SKM-1 treated with dmso at 0.1 percent for 144 hours (cell line): ENCODE measurements at regions not wholly inside any gene's neighbourhood (a gene's known extent, or its start where the extent isn't known, plus 50 kb on each side); places are given as distances from the start of the nearest gene placed in this dataset.

Experiments
- DNase-seq: peaks from one replicate; lab custom pipeline; 2025; ENCODE audit not compliant: unreplicated experiment; lab: John Stamatoyannopoulos, UW

DNA sequence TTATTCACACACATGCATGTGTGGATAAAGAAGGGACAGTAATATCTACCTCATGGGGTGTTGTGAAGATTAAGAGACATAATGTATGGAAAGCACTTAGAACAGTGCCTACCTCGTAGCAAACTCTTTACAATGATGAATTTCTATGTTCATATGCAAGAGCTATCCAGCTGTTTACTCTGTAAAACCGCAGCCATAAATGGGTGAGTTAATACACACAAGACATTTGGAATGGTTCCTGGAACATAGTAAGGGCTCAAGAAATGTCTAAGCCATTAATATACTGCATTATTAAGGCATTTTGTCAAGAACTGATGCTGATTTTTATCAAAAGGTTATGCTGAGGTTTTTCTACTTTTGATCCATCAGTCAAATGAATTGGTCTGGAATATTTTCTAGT, 1076.2 kb downstream of the TSN start:
- DNase-seq = no peak

DNA sequence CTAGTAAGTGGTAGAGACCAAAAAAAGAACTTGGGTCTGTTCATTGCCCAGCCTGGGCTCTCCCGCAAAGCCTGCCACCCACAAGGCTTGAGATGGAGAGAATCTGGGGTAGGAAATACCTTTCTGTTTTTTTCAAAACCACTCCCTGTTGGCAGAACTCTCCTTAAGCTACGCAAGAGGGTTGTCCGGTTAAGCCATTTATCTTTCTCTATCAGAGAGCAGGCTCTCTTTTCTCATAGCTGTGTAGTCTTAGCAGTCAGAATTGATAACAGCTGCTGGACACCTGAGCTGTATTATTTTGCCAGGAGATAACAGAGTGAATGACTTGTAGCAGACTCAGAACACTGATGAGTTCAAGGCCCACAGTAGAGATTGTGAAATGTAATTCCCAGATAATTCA, 1088.1 kb downstream of the TSN start:
- DNase-seq = no peak

DNA sequence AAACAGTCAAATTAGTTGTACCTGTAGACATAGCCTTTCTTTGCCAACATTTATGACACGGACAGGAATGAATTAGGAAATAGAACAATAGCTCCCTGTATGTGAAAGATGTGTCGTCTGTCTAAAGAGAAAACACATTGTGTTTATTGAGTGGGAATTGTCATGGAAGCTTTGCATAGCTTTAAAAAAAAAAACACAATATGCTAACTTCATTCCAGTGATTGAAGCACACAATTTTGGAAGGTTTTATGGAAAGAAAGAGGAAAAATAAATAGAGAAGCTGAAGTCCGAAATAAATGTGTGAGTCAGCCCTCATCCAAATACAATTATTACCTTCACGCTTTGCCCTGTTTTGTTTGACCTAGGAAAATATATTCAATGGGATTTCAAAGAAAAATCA, 1095.7 kb downstream of the TSN start:
- no peak for DNase-seq

DNA sequence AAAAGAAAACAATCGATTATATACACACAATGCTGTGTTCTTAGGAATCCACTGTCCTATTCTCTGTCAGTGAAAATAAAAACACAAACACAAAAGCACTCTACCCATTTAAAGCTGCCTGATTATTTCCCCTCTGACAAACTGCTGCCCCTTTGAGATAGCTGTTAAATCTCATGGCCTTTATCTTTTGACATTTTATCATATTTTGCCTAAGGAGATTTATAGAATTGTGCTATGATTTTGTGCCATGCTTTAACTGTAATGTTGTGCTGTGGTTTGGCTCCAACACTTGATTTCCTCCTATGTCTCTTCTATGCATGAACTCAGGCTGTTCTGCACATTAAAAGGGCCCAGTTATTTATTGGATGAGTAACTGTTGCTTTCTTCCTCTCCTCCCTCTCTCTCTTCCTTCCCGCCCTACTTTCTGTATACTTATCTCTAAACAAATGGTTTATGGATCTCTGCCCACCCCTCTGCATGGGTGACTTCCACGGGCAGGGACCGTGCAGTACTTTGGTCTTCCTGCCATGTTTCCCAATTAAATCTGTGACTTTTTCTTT, 1096.6 kb downstream of the TSN start:
- DNase-seq = no peak

GRCh38 chr2:122856696-122857095, 1101.2 kb downstream of the TSN start:
- DNase-seq = no peak

DNA sequence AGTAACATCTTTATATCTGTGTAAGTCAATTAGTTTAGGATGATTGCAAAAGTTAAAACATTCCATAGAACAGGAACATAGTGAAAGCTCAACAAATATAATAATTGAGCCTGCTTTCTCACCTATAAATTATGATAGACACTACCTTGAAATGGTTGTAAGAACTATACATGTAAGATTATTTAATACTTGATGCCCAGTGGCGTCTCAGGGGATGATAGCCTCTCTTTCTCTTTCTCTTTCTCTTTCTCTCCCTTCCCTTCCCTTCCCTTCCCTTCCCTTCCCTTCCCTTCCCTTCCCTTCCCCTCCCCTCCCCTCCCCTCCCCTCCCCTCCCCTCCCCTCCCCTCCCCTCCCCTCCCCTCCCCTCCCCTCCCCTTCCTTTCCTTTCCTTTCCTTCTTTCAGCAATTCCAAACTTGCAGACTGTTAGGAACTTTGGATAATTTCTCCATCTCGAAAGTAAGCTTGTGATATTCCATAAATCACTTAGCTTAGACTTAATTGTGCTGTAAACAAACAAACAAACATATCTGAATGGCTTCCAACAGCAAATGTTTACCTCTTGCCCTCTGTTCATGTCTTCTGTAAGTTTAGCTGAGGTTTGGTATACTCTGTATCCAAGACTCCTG, 1102.7 kb downstream of the TSN start:
- no peak for DNase-seq

DNA sequence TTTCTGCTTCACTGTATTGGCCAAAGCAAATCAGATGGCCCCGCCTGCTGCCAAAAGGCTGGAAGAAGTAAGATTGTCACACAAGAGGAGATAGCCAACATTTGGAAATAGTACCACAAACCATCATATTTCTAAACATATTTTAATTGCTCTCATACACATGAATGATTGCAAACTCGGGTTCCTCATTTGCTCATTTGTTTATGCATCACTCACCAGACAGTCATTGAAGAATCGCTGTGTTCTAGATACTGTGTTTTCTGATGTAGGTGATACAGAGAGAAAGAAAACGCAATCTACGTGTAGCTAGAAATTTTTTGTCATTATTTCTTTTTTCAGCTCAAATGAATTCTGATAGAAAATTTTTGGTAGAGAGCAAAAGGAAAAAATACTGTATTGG, 1103.4 kb downstream of the TSN start:
- DNase-seq = no peak

DNA sequence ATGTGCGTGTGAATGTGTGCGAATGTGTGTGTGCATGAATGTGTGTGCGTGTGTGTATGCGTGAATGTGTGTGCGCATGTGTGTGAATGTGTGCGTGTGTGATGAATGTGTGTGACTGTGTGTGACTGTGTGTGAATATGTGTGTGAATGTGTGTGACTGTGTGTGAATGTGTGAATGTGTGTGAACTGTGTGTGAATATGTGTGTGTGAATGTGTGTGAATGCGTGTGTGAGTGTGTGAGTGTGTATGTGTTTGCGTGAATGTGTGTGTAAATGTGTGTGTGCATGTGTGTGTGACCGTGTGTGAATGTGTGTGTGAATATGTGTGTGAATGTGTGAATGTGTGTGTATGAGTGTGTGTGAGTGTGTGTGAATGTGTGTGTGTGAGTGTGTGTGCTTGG, 1103.8 kb downstream of the TSN start:
- no peak for DNase-seq

- no peak for DNase-seq
Measured at GRCh38 chr2:122863532-122863931, 1108.1 kb downstream of the TSN start.

DNA sequence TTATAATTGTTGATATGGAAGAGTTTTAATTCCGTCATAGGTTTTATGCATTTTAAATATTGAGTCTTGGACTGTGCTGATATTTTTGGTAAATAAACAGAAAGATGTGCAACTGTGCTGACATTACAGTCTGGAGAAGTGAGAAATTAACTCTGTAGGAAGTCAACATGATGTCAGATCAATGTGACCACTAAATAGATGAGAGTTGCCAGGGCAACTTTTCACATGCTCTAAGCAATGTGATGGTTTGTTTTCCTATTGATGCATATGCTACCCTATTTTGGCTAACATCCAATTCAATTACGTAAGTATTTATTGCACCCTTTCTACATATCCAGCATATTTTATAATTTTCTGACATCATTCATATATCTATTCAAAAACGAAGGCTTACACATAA, 1109.3 kb downstream of the TSN start:
- DNase-seq = no peak

GRCh38 chr2:122866095-122866494, 1110.6 kb downstream of the TSN start:
- no peak for DNase-seq

DNA sequence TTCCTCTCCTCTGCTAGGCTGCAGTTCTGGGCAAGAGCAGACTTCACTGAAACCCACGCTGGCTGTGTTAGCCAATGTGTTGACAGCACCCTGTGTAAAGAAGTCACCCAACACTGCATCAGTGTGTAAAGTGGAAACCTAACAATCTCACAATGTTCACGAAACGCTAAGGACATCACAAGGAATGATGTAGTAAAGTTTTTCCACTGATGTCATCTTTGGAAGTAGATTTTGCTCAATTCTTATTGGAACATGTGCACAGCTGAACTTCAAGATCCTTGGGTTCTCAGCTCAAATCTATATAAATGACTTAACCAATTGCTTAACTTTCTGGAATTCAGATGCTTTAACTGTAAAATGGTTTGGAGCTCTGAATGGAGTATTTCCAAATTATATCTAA, 1112.5 kb downstream of the TSN start:
- no peak for DNase-seq

DNA sequence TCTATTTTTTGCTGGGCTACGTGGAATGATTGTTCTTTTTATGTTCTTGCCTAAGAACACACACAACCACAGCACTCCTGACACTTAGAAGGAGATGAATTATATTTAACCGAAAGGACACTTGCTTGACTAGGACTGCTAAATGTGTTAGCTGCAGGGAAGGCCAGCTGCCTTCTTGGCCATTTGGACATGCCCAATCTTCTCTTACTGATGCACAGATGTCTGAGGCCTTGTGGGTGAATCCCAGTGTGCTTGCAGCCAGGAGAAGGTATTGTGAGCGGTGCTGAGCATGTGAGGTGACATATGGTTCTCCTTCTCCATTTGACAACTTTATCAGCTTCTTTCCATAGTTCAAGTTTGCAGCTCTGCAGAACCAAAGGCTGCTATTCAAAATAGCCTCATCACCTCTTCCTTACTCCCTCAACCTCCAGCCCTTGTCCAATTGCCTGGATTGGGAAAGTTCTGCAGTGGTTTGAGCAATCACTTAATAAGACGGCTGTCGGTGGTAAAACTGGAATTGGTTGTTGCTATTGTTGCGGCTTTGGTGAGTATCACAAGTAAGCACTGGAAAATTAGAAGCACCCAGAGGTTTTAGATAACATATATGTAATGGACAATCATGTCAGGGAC, 1113.3 kb downstream of the TSN start:
- no peak for DNase-seq

DNA sequence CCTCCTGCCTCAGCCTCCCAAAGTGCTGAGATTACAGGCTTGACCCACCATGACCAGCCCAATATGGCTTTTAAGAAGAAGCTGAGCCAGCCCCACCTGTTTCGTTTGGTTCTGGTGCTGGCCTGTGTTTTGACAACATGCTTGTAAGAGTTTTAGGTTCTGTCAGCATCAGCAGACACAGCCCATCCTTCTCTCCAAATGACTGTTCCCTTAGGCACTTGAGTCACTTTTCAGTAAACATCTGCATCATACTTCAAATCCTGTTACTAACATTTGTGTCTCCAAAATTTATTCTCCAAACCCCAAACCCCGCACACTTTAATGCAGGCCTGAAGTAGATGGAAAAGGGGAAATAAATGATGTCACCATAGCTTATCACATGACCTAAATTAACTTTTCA, 1118.5 kb downstream of the TSN start:
- no peak for DNase-seq

DNA sequence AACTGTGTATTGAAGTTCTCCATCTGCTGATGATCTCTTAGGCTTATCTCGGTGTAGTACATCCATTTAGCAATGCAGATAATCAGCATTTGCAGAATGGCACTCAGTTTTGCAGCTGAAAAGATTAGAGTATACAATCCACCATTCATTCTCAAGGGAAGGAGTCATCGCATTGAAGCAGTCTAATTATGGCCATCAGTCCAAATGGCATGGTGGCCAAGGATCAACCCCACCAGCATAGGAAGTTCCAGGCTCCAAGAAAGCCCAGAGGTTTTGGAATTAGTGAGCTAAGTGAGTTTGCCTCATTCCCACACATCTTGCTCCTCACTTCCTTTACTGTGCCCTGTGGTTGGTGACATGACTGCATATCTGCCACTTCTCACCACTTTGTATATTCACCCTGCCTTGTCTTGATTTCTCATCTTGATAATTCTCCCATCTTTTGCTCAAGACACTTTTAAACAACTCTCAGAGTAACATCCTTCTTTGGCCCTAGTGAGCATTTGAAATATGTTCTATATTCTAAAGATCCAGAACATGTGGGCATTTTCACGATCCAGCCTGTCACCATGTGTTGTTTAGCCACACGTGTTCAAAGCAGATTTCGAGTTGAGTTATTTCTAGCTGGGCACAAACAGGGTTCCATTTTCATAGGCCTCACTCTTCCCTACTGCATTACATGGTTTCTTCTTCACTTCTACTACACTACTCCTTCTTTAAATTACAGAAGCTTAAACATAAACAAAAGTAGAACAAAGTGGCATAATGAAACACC, 1119.8 kb downstream of the TSN start:
- no peak for DNase-seq

GRCh38 chr2:122883849-122884248, 1128.4 kb downstream of the TSN start:
- no peak for DNase-seq

- DNase-seq = no peak
Measured at GRCh38 chr2:122884889-122885288, 1129.4 kb downstream of the TSN start.

- DNase-seq = no peak
Measured at GRCh38 chr2:122885436-122885835, 1130.0 kb downstream of the TSN start.

DNA sequence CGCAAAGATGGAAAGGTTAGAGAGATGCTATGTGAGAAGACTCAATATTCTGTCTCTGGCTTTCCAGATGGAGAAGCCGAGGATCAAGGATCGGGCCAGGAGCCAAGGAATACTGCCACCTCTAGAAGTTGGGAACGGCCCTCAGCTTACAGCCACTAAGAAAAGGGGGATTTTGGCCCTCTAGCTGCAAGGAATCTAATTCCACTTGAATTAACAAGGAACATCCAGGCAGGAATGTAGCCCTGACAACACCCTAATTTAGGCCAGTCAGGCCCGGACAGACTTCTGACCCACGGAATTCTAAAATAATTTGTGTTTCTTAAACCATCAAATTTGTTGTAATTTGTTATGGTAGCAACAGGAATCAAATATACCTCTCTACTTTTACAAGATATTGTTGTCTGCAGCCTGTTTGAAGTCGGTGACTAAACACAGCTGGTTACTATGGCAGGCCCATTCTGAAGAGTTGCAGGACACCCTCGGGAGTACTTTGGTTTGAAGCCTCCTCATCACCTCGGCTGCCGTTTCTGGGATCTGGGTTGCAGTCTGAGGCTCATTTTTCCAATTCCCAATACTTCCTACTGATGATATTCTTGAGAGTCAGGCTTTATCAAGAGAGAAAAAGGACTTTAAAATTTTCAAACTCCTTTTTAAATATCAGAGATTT, 1131.2 kb downstream of the TSN start:
- DNase-seq = no peak

DNA sequence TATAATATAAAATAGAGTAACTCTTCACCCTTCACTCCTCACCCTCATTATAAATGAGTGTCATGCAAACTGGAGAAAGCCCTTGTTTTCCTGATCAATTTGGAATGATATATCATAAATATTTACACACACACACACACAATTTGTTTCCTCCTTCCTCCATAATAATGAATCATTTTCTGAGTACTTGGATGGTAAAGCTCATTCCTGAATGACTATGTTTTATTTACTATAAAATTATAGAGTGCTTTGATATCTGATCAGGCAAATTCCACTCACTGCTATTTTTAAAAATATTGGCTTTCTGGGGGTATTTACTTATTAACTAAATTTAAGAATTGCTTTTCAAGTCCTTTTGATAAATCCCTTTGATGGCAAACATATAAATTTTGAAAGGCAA, 1125.5 kb upstream of the CNTNAP5 start:
- no peak for DNase-seq

- no peak for DNase-seq
Measured at GRCh38 chr2:122905431-122905830, 1119.7 kb upstream of the CNTNAP5 start.

- no peak for DNase-seq
Measured at GRCh38 chr2:122908159-122908558, 1116.9 kb upstream of the CNTNAP5 start.
